Fibroblast of skin of right biceps (primary cell): ENCODE measurements at regions not wholly inside any gene's neighbourhood (a gene's known extent, or its start where the extent isn't known, plus 50 kb on each side); places are given as distances from the start of the nearest gene placed in this dataset.
"Not testable (repeated sequence)": the region's sequence is repeated elsewhere in the genome, so short reads cannot be mapped to it uniquely, and the experiment has no call there.

ENCODE experiments used
- DNase-seq: peaks from one replicate; pipeline ENCODE4 v3.0.0-alpha.2; 2013

- DNase-seq: no peak
Observed at GRCh38 chr11:37968148-37968547, 1370.1 kb upstream of the RAG2 start.

DNA sequence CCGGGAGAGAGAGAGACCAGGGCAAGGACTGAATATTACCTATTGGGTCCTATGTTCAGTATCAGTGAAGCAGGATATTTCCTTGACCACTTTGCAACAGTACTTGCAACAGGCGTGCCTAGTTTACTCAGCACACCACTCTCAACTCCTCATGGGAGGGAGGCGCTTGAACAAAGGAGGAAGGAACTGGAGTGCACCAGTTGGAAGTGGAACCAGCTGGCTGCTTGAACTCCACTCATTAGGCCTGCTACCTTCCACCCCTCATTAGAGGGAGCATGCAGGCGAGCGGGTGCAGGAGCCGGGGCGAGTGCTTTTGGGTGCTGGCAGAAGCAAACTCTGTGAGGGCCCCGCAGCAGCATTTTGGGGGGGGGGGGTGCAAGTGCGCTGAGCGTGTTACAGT, 1369.6 kb upstream of the RAG2 start:
- DNase-seq: no peak

DNA sequence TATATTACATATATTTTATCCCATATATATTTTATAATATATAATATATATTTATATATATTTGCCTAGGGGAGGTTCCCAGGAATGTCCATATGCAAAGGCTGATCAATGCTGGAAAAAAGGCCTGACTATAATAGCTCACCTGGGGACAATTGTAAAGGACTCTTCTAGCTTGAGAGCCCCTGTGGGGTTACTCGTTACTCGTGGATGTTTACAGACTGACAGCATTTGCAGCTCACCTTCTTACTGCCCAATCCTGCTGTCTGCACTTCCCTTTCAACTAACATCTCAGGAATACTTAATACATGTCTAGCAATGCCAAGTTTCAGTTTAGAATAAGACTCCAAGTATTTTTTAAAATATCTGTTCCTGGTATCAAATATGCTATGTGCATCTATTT, 1365.4 kb upstream of the RAG2 start:
- DNase-seq: no peak

GRCh38 chr11:37957717-37958116, 1359.7 kb upstream of the RAG2 start:
- DNase-seq: no peak

DNA sequence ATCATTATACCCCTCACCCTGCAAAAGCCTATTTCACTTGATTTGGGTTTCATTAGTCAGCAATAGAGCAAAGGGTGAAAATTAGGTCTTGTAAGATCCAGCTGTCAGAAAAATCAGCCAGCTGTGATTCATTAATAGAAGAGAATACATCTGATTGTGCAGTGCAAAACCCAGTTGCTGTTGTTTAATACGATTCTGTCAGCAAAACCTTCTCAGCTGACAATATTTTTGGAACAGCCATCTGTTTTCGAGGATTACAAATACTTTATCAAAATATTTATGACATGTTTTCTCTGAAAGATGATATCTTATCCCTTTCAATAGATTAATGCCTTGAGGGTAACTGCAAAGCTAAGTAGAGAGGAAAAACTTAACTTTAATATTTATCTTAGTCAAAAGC, 1354.0 kb upstream of the RAG2 start:
- no peak for DNase-seq

DNA sequence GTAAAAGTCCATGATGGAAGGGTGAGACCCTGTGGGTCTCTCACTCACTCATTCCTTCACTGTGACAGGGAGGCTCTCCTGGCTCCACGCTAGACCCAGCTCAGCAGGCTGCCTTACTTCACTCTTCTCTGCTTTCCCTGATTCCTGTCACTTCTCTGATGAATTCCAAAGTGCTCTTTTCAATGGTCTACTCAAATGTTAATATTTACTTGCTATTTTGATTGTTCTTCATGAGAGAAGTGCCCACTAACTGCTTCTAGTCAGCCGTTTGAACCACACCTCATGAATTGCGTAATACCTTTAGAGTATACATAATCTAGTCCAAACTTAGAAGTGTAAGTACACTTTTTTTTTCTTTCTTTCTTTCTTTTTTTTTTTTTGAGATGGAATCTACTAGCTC, 1350.2 kb upstream of the RAG2 start:
- DNase-seq: no peak

GRCh38 chr11:37947821-37948220, 1349.8 kb upstream of the RAG2 start:
- DNase-seq: no peak

- peak; percentile 29 for DNase-seq
Observed at GRCh38 chr11:37946155-37946766, 1348.2 kb upstream of the RAG2 start.

GRCh38 chr11:37942081-37942480, 1344.0 kb upstream of the RAG2 start:
- DNase-seq: no peak

GRCh38 chr11:37929100-37929653, 1331.1 kb upstream of the RAG2 start:
- DNase-seq: no peak

DNA sequence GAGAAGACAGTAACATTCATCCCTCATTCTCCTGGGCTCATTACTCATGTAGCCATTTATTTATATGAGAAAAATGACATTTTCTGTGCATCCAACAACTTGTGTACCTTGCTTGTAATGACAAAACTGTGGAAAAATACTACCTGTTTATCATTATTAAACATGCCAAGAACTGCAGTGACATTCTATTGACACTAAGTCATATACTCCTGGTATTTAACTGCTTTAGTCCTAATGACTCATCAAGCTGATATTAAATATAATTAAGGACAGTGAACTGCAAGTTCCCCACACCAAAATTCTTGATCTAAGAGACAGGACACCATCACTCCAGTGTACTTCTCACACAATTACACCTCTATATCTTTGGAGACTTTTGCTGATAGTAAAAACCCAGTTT, 1328.7 kb upstream of the RAG2 start:
- DNase-seq: no peak

DNA sequence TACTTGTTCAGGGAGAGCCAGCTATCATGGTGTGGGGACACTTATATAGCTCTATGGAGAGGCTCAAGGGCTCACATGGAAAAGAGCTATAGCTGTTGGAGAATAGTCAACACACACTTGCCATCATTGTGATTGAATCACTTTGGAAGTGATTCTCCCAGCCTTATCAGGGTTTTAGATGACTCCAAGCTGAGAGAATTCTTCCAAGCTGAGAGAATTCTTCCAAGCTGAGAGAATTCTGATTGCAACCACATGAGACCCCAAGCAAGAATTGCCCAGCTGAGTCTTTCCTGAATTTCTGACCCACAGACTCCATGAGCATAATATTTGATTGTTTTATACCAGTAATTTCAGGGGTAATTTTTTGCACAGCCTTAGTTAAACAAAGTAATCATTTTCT, 1318.3 kb upstream of the RAG2 start:
- peak; percentile 12 for DNase-seq

DNA sequence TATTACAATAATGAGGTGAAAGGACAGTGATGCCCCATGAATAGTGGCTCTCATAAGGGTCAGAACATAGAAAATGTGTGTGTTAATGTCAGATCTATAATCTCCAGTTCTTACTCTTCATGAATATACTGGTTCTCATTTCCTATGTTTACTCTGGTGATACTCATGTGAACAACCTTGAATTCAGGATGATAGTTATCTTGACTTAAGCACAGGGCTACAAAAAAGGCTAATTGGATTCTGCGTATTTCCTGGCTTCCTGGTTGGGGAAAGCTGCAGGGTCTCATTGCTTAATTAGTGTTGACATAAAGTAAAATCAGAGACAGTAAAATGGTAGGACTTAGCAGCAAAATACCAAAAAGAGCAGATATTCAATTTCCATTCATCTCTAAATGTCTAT, 1316.8 kb upstream of the RAG2 start:
- DNase-seq: no peak

DNA sequence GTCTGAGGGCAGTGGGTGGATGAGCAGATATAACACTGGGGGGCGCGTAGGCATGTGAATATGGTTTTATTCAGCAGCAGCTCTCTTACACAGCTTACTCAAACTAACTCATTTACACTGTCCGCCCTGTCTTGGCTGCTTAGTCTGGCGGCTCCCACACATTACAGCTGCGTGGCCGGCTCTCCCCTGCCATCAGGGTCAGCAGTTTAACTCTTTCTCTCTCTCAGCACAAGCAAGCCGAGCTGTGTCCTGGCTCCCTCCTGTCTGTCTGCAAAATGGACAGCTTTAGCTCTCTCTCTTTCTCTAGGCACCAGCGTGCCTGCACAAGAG, 1310.1 kb upstream of the RAG2 start:
- no peak for DNase-seq

GRCh38 chr11:37907436-37908218, 1309.6 kb upstream of the RAG2 start:
- DNase-seq: no peak

- no peak for DNase-seq
Observed at GRCh38 chr11:37905707-37906417, 1307.8 kb upstream of the RAG2 start.

GRCh38 chr11:37896016-37896415, 1298.0 kb upstream of the RAG2 start:
- DNase-seq: no peak

- DNase-seq: no peak
Observed at GRCh38 chr11:37881741-37882140, 1283.7 kb upstream of the RAG2 start.

GRCh38 chr11:37861671-37862070, 1263.6 kb upstream of the RAG2 start:
- no peak for DNase-seq

DNA sequence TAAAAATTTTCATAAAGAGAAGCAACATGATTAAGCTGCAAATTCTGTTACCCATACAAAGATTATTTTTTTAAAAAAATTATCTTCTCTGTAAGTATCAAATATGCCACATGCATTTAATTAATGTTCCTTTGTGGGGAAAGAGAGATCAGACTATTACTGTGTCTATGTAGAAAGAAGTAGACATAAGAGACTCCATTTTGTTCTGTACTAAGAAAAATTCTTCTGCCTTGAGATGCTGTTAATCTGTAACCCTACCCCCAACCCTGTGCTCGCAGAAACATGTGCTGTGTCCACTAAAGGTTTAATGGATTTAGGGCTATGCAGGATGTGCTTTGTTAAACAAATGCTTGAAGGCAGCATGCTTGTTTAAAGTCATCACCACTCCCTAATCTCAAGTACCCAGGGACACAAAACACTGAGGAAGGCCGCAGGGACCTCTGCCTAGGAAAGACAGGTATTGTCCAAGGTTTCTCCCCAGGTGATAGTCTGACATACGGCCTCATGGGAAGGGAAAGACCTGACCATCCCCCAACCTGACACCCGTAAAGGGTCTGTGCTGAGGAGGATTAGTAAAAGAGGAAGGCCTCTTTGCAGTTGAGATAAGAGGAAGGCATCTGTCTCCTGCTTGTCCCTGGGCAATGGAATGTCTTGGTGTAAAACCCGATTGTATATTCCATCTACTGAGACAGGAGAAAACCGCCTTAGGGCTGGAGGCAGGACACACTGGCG, 1260.9 kb upstream of the RAG2 start:
- DNase-seq: not testable (repeated sequence)

- DNase-seq: no peak
Observed at GRCh38 chr11:37858398-37858797, 1260.4 kb upstream of the RAG2 start.

- DNase-seq: no peak
Observed at GRCh38 chr11:37857726-37858125, 1259.7 kb upstream of the RAG2 start.

GRCh38 chr11:37849706-37850105, 1251.7 kb upstream of the RAG2 start:
- DNase-seq: peak; percentile 5
